ENCODE measurements at regions not wholly inside any gene's neighbourhood (a gene's known extent, or its start where the extent isn't known, plus 50 kb on each side); places are given as distances from the start of the nearest gene placed in this dataset.

DNA sequence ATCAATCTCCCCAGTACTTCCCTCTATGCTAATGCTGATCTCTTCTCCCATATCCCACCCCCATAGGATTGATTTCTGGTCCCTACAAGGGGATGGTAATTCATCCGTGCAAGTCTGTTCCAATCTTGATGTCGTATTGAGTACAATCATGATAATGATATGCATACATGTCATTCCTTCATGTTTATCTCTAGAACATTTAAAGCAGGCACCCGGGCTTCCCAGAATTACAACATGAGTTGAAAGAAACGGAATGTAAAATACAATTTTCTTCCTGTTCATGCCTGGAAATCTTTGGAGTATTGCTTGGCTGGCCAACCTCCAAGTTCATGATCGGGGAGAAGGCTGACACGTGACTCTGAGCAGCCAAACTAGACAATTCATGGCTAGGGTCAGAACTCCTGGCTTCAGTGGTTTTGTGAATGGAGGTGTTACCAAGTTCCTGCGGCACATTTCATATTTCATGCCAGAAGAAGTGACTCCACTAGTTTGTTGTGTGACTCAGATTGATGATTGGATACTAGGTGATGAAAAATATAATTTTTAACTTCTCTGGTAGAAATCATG, 66.6 kb downstream of the C9orf152 start:
- peak; percentile 95 for DNase-seq (ENCODE audit: low read depth)
- in situ Hi-C loops (cut with HindIII; ENCODE audit: low sequenced_read_pairs), result no loop called here
- no peak overlapping the region for H3K4me3 ChIP-seq (ENCODE audit: low read depth, low read length)
- TF ChIP-seq, protein P1, sequence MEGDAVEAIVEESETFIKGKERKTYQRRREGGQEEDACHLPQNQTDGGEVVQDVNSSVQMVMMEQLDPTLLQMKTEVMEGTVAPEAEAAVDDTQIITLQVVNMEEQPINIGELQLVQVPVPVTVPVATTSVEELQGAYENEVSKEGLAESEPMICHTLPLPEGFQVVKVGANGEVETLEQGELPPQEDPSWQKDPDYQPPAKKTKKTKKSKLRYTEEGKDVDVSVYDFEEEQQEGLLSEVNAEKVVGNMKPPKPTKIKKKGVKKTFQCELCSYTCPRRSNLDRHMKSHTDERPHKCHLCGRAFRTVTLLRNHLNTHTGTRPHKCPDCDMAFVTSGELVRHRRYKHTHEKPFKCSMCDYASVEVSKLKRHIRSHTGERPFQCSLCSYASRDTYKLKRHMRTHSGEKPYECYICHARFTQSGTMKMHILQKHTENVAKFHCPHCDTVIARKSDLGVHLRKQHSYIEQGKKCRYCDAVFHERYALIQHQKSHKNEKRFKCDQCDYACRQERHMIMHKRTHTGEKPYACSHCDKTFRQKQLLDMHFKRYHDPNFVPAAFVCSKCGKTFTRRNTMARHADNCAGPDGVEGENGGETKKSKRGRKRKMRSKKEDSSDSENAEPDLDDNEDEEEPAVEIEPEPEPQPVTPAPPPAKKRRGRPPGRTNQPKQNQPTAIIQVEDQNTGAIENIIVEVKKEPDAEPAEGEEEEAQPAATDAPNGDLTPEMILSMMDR (IDR thresholded peaks at IDR 0.05; ENCODE audit: low read depth, low read length, missing control alignments), result no peak

DNA sequence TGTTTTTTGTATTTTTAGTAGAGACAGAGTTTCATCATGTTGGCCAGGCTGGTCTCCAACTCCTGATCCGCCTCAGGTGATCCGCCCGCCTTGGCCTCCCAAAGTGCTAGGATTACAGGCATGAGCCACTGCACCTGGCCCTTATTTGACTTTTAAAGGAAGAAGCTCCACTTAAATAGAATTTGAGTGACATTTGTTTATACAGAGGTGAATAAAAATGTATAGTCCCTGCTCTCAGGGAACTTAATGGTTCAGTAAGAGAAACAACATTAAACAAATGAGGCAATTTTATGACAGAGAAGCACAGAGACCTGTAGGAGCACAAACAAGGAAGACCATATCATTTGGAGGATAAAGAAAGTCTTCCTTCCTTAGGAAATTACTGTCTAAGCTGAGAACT, 65.7 kb downstream of the C9orf152 start:
- in situ Hi-C loops (cut with HindIII; ENCODE audit: low sequenced_read_pairs), result no loop called here
- TF ChIP-seq, protein P1 (IDR thresholded peaks at IDR 0.05; ENCODE audit: low read depth, low read length, missing control alignments), result no peak
- no peak overlapping the region for H3K4me3 ChIP-seq (ENCODE audit: low read depth, low read length)
- no peak for DNase-seq (ENCODE audit: low read depth)

DNA sequence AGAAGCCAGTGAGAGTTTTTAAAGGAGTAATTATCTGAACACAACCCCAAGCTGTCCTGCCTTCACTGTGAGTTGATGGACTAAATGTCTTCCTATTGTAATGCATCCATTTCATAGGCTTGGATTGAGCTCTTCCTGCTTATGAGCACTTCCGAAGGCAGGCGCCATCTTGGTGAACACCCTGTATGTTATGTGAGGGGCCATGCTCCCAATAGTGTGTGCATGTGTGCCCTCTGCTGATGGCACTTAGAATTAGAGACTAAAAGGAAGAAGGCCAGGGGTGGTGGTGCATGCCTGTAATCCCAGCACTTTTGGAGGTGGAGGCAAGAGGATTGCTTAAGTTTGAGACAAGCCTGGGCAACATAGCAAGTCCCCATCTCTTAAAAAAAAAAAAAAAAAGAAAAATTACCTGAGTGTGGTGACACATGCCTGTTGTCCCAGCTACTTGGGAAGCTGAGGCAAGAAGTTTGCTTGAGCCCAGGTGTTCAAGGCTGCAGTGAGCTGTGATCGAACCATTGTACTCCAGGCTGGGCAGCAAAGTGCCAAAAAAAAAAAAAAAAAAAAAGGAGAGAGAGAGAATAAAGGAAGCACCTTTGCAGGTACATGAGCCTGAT, 65.0 kb downstream of the C9orf152 start:
- in situ Hi-C loops (cut with HindIII; ENCODE audit: low sequenced_read_pairs), result no loop called here
- DNase-seq (ENCODE audit: low read depth), result no peak
- TF ChIP-seq, protein P1 (IDR thresholded peaks at IDR 0.05; ENCODE audit: low read depth, low read length, missing control alignments), result no peak
- H3K4me3 ChIP-seq (ENCODE audit: low read depth, low read length), result no peak overlapping the region

DNA sequence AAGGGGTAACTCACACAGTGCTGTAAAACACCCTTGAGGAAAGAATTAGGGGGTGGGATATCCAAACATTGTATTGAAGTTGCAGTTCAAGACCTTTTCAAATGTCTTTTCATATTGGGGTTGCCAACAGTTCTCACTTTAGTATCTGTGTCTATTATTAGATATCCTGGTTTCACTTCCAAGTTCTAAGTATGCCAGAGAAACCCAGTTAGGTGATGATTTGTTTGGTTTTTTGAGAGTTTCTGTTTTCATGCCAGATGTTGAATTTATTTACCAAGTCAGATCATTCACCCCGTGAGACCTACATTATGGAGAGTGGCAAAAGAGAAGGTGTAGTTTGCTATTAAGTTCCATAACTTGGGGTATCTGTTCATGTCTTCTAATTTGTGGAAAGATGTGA, 64.5 kb downstream of the C9orf152 start:
- in situ Hi-C loops (cut with HindIII; ENCODE audit: low sequenced_read_pairs), result no loop called here
- no peak overlapping the region for H3K4me3 ChIP-seq (ENCODE audit: low read depth, low read length)
- TF ChIP-seq, protein P1 (IDR thresholded peaks at IDR 0.05; ENCODE audit: low read depth, low read length, missing control alignments), result no peak
- DNase-seq (ENCODE audit: low read depth), result no peak

DNA sequence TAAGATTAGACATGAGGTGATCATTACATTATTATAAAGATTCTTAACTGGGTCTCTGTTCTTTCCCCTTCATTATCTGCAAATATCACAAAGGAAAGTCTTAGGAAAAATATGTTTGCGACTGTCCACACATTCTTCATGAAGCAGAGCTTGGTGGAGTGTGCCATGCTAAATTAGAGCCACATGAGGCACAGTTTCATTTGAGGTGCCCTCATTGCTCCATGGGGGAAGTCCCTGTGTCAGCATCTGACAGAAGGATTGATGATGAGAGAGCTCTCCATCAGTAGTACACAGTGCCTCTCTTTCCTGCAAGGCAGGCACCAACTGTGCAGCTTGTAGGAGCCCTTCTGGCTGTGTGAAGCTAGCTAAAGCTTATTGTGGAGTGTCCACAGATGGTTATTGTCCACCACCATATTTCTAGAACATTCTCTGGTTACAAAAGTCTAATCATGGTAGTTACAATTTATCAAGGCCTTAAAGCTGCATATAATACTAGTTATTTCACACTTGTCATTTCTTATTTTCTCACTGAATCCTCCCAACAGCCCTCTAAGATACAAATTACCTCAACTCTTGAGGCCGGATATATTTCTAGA, 63.9 kb downstream of the C9orf152 start:
- TF ChIP-seq, protein P1 (IDR thresholded peaks at IDR 0.05; ENCODE audit: low read depth, low read length, missing control alignments), result no peak
- no peak overlapping the region for H3K4me3 ChIP-seq (ENCODE audit: low read depth, low read length)
- DNase-seq (ENCODE audit: low read depth), result no peak
- in situ Hi-C loops (cut with HindIII; ENCODE audit: low sequenced_read_pairs), result no loop called here

DNA sequence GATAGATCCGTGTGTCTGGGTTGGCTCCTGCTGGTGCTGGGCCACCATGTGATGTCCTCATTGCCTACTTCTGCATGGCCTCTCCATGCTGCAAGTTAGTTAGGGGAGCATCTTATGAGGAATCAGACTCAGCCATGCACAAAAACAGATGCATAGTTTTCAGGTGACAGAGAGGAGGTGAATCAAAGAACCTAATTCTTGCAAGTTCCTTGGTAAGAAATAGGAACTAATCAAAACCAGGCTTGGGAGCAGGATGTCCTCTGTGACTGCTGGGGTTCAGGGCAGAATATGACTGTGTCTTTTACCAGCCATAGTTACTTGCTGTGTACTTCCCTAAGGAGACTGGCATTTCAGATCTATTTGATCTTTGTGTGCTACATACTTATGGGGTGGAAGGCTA, 61.6 kb downstream of the C9orf152 start:
- no peak for DNase-seq (ENCODE audit: low read depth)
- TF ChIP-seq, protein P1 (IDR thresholded peaks at IDR 0.05; ENCODE audit: low read depth, low read length, missing control alignments), result no peak
- H3K4me3 ChIP-seq (ENCODE audit: low read depth, low read length), result no peak overlapping the region
- in situ Hi-C loops (cut with HindIII; ENCODE audit: low sequenced_read_pairs), result no loop called here

Data from astrocyte of the cerebellum (primary cell).